ENCODE measurements at regions not wholly inside any gene's neighbourhood (a gene's known extent, or its start where the extent isn't known, plus 50 kb on each side); places are given as distances from the start of the nearest gene placed in this dataset.

DNA sequence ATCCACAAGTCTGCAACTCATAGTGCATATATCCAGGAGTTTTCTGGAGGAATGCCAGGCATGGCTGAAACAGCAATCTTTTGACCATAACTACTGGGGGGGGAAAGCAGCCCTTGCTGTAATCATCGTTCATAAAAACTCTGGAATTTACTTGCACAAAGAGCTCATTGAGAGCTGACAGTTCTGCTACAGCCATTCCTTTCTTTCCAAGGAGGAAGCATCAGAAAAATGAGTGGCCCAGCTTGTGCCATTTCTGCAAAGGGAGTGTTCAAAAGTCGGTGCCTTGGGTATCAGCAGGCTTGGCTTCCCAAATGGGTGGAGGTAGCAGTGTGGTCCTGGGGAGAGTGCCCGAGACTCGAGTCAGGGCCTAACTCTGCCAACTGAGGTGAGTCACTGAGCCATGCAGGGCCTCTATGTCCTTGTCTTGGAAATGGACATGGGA is 101.5 kb downstream of the GCNT1 start:
- DNase-seq, result no peak
- peaks cover 6% of the 10 kb centered on the region for H3K9me3 Mint-ChIP-seq
- 50 to 89% methylated on average over 1 to 4 of the region's 4 CpGs for WGBS, 2 experiments (ENCODE audit: insufficient coverage in 1 of 2, insufficient read length in 1 of 2)
- TF ChIP-seq, protein P1, sequence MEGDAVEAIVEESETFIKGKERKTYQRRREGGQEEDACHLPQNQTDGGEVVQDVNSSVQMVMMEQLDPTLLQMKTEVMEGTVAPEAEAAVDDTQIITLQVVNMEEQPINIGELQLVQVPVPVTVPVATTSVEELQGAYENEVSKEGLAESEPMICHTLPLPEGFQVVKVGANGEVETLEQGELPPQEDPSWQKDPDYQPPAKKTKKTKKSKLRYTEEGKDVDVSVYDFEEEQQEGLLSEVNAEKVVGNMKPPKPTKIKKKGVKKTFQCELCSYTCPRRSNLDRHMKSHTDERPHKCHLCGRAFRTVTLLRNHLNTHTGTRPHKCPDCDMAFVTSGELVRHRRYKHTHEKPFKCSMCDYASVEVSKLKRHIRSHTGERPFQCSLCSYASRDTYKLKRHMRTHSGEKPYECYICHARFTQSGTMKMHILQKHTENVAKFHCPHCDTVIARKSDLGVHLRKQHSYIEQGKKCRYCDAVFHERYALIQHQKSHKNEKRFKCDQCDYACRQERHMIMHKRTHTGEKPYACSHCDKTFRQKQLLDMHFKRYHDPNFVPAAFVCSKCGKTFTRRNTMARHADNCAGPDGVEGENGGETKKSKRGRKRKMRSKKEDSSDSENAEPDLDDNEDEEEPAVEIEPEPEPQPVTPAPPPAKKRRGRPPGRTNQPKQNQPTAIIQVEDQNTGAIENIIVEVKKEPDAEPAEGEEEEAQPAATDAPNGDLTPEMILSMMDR (conservative IDR thresholded peaks at IDR 0.05), result no peak
- H3K36me3 Mint-ChIP-seq (ENCODE audit: low read depth), result no peaks in the 10 kb centered on the region
- H3K27me3 Mint-ChIP-seq (ENCODE audit: insufficient read depth), result no peaks in the 10 kb centered on the region
- no peak overlapping the region for H3K27ac Mint-ChIP-seq
- H3K4me1 ChIP-seq (ENCODE audit: control insufficient read depth, insufficient read depth, low read length), result no peaks in the 10 kb centered on the region
- no peaks in the 10 kb centered on the region for H3K27me3 ChIP-seq (ENCODE audit: control insufficient read depth, insufficient read depth, low read length, poor library complexity, severe bottlenecking)
- H3K9me3 ChIP-seq (ENCODE audit: control insufficient read depth, low read length), result peaks cover 6% of the 10 kb centered on the region
- H3K4me1 Mint-ChIP-seq, result peaks cover 8% of the 10 kb centered on the region
- no peak overlapping the region for H3K27ac ChIP-seq (ENCODE audit: low read depth, low read length)
- no peak overlapping the region for H3K4me3 ChIP-seq (ENCODE audit: low read length)
- no peaks in the 10 kb centered on the region for H3K36me3 ChIP-seq (ENCODE audit: control insufficient read depth, insufficient read depth, low read length)
- no peak overlapping the region for H3K4me3 Mint-ChIP-seq
- no peak overlapping the region for H3K9ac ChIP-seq (ENCODE audit: extremely low read depth, low read length, poor library complexity, severe bottlenecking)

DNA sequence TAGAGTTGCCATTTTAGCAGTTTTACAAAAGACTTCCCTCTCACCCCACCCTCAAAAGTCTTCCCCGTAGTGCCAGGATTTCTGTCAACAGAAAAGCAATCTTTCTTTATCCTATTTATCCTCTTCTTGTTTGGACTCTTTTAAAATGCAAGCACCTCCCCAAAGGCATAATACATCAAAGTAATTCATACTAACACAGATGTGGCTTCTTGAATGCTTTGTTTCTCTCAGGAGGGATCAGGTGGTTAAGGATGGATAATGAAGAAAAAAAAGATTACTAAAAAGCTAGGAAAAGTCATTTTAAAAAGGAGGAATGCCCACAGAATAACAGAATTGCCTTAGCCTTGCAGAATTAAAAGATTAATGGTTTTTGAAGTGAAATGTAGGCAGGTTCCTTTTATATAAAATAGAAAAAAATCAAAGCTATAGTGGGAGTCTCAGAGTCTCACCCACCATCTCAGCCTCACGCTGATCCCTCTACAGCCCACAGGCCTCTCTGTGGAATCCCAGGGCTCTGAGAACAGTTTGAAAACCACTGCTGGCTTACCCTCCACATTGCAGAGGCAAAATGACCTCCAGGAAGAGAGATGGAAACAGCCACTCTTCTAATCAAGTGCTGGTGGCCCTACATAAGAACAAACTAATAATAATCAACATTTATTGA is 102.2 kb downstream of the GCNT1 start:
- no peak overlapping the region for H3K4me3 ChIP-seq (ENCODE audit: low read length)
- DNase-seq, result no peak
- H3K9ac ChIP-seq (ENCODE audit: extremely low read depth, low read length, poor library complexity, severe bottlenecking), result no peak overlapping the region
- peaks cover 6% of the 10 kb centered on the region for H3K9me3 Mint-ChIP-seq
- TF ChIP-seq, protein P1 (conservative IDR thresholded peaks at IDR 0.05), result no peak
- H3K27ac ChIP-seq (ENCODE audit: low read depth, low read length), result peak overlapping the region; percentile 52
- peaks cover 8% of the 10 kb centered on the region for H3K4me1 Mint-ChIP-seq
- H3K9me3 ChIP-seq (ENCODE audit: control insufficient read depth, low read length), result peaks cover 6% of the 10 kb centered on the region
- 88 to 92% methylated on average over 2 of the region's 2 CpGs for WGBS, 2 experiments (ENCODE audit: insufficient coverage in 1 of 2, insufficient read length in 1 of 2)
- H3K36me3 Mint-ChIP-seq (ENCODE audit: low read depth), result no peaks in the 10 kb centered on the region
- no peaks in the 10 kb centered on the region for H3K27me3 ChIP-seq (ENCODE audit: control insufficient read depth, insufficient read depth, low read length, poor library complexity, severe bottlenecking)
- H3K27ac Mint-ChIP-seq, result no peak overlapping the region
- H3K36me3 ChIP-seq (ENCODE audit: control insufficient read depth, insufficient read depth, low read length), result no peaks in the 10 kb centered on the region
- no peaks in the 10 kb centered on the region for H3K27me3 Mint-ChIP-seq (ENCODE audit: insufficient read depth)
- H3K4me1 ChIP-seq (ENCODE audit: control insufficient read depth, insufficient read depth, low read length), result no peaks in the 10 kb centered on the region
- H3K4me3 Mint-ChIP-seq, result no peak overlapping the region

Measured in endodermal cell (in vitro differentiated cells).